GM12878 (cell line): ENCODE measurements at regions not wholly inside any gene's neighbourhood (a gene's known extent, or its start where the extent isn't known, plus 50 kb on each side); places are given as distances from the start of the nearest gene placed in this dataset.

Experiments used
- ATAC-seq: fragments of 200-7000 bp; cut with Tn5 transposase; 3 replicates; pipeline ENCODE4 v1.9.1; 2020; ENCODE audit warnings: mild to moderate bottlenecking, moderate library complexity
- BruUV-seq: library from RNA; stranded (reverse); fragments of 400-500 nt; replicated peaks from 2 replicates; lab custom pipeline; 2021; lab: Mats Ljungman, UMichigan
- CTCF ChIA-PET: fragments of 300-600 bp; sonication (Branson Sonifier 250); formaldehyde crosslinking; extraction: SDS; loops from one replicate; lab custom pipeline; 2021; ENCODE audit warnings: inconsistent platforms; lab: Yijun Ruan, JAX
- POLR2A ChIA-PET: fragments of 350-600 bp; formaldehyde crosslinking; extraction: SDS; loops from one replicate; lab custom pipeline; 2021; ENCODE audit warnings: inconsistent platforms; lab: Charles Lee
- RAD21 ChIA-PET: fragments of 300-600 bp; sonication (Branson Sonifier 250); formaldehyde crosslinking; loops from one replicate; lab custom pipeline; 2023; ENCODE audit warnings: antibody characterized with exemption; ENCODE audit not compliant: unreplicated experiment; lab: Charles Lee
- SMC1A ChIA-PET: fragments of 300-600 bp; sonication (Branson Sonifier 250); formaldehyde crosslinking; loops from one replicate; lab custom pipeline; 2023; ENCODE audit not compliant: unreplicated experiment, uncharacterized antibody; lab: Charles Lee
- DNase-seq: peaks from one replicate; pipeline ENCODE4 v3.0.0-alpha.2; 2011; ENCODE audit warnings: low read depth, low spot score
- FAIRE-seq: peaks from 3 replicates; lab custom pipeline; 2011; peaks lifted over from hg19 to GRCh38; lab: Jason Lieb, UNC
- H2AFZ ChIP-seq: 2 replicates; pipeline ENCODE4 v1.6.0; 2011; ENCODE audit warnings: low read depth, low read length, control low read depth; ENCODE audit not compliant: control insufficient read depth
- H3K27ac ChIP-seq: 2 replicates; pipeline ENCODE4 v1.5.1; 2011; ENCODE audit warnings: control low read depth; ENCODE audit not compliant: control insufficient read depth, insufficient read depth
- H3K27me3 ChIP-seq, 2 experiments: replicated peaks in 1 of 2; 2 replicates each; pipeline versions ENCODE4 v1.6.0 to v1.6.1; 2011; ENCODE audit warnings: low read length in 1 of 2; ENCODE audit not compliant: control insufficient read depth in 2 of 2, insufficient read depth in 2 of 2
- H3K36me3 ChIP-seq, 2 experiments: 2 replicates each; pipeline ENCODE4 v1.5.1; 2011; ENCODE audit warnings: low read length in 1 of 2; ENCODE audit not compliant: control insufficient read depth in 2 of 2, insufficient read depth in 2 of 2
- H3K4me1 ChIP-seq: 2 replicates; pipeline ENCODE4 v1.6.1; 2011; ENCODE audit warnings: mild to moderate bottlenecking, low read length, moderate library complexity, mixed read lengths; ENCODE audit not compliant: control insufficient read depth, insufficient read depth
- H3K4me2 ChIP-seq: 2 replicates; pipeline ENCODE4 v1.6.0; 2011; ENCODE audit warnings: control low read depth; ENCODE audit not compliant: control insufficient read depth, insufficient read depth
- H3K4me3 ChIP-seq: fragments of 200-600 bp; sonication (generic); 2 replicates; pipeline ENCODE4 v1.5.1; 2016
- H3K79me2 ChIP-seq: 2 replicates; pipeline ENCODE4 v1.6.0; 2011; ENCODE audit warnings: low read length; ENCODE audit not compliant: control insufficient read depth, insufficient read depth
- H3K9ac ChIP-seq: 2 replicates; pipeline ENCODE4 v1.8.0; 2011; ENCODE audit warnings: low read length, control low read depth, mixed read lengths; ENCODE audit not compliant: control insufficient read depth, insufficient read depth
- H3K9me3 ChIP-seq: replicated peaks from 3 replicates; pipeline ENCODE4 v1.5.1; 2011; ENCODE audit warnings: mild to moderate bottlenecking, low read length; ENCODE audit not compliant: control insufficient read depth, insufficient read depth
- H4K20me1 ChIP-seq: 2 replicates; pipeline ENCODE4 v1.6.0; 2011; ENCODE audit not compliant: control insufficient read depth, insufficient read depth
- CEBPB ChIP-seq, 2 experiments: fragments of 150-350 bp in 1 of 2; IDR thresholded peaks; 2 replicates each; pipeline ENCODE4 v1.6.1; 2012 to 2014; ENCODE audit warnings: low read depth in 2 of 2, low read length in 2 of 2, borderline replicate concordance in 1 of 2, inconsistent platforms in 1 of 2
- IRF3 ChIP-seq: fragments of 450-650 bp; IDR thresholded peaks from 2 replicates; pipeline ENCODE4 v1.6.1; 2014; ENCODE audit warnings: mild to moderate bottlenecking
- JUNB ChIP-seq: IDR thresholded peaks from 2 replicates; pipeline ENCODE4 v1.6.1; 2016; ENCODE audit warnings: antibody characterized with exemption, mild to moderate bottlenecking
- MEF2A ChIP-seq: IDR thresholded peaks from 2 replicates; pipeline ENCODE4 v1.6.1; 2011; ENCODE audit warnings: low read depth, mild to moderate bottlenecking, low read length, moderate library complexity; ENCODE audit not compliant: insufficient read depth
- MTA2 ChIP-seq: fragments of 450-650 bp; IDR thresholded peaks from 2 replicates; pipeline ENCODE4 v1.6.1; 2016; ENCODE audit warnings: low read depth, mild to moderate bottlenecking, moderate library complexity
- NR2C1 ChIP-seq: fragments of 450-650 bp; IDR thresholded peaks from 2 replicates; pipeline ENCODE4 v1.6.1; 2017; ENCODE audit warnings: antibody characterized with exemption, mild to moderate bottlenecking, moderate library complexity
- WRNIP1 ChIP-seq: IDR thresholded peaks from 2 replicates; pipeline ENCODE4 v1.6.1; 2011; ENCODE audit warnings: low read depth, low read length, improper control_type of control experiment, borderline replicate concordance
- ZZZ3 ChIP-seq: IDR thresholded peaks from 2 replicates; pipeline ENCODE4 v1.6.1; 2011; ENCODE audit warnings: low read depth; ENCODE audit not compliant: control insufficient read depth, insufficient read length
- WGBS: methylation state at CpG from one replicate; pipeline ENCODE4 v1.1.6; 2016; ENCODE audit warnings: low lambda C conversion rate; ENCODE audit not compliant: insufficient replicate concordance, insufficient coverage; ENCODE audit errors: missing lambda C conversion rate; 5-methylcytosine and 5-hydroxymethylcytosine counted together
- in situ Hi-C: fragments of 300-500 bp; cut with MboI; formaldehyde crosslinking; loops from 9 replicates; pipeline ENCODE4 v1.14.3; 2018; ENCODE audit warnings: mixed read lengths
- intact Hi-C: fragments of 100-400 bp; cut with micrococcal nuclease; formaldehyde crosslinking; loops from one replicate; pipeline ENCODE4 v1.14.2; 2022; ENCODE audit not compliant: unreplicated experiment

DNA sequence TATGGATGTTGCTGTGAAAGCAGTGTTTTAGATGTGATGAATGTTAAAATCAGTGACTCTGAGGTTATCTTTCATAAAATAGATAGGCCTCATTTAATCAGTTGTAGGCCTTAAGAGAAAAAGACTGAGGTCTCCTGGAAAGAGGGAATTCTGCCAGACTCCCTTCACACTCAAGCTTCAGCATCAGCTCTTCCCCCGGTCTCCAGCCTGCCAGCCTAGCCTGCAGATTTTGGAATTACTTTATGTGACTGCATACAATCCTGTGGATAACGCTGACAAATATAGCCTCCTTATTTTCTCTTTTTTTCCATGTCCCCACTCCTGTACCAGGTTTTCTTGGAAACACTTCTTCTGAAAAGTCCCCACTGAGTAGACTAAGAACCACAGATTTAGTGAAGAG is 510.3 kb downstream of the GBE1 start:
- FAIRE-seq (no peak), DNase-seq (no peak), ATAC-seq (no peak)
- no peaks in the 10 kb centered on the region for H4K20me1 ChIP-seq
- no peaks in the 10 kb centered on the region for H3K9me3 ChIP-seq
- in situ Hi-C loops, result no loop called here
- SMC1A ChIA-PET, result no interaction called here
- H3K9ac ChIP-seq, result no peak overlapping the region
- no peak overlapping the region for H3K27ac ChIP-seq
- H3K4me2 ChIP-seq, result no peak overlapping the region
- RAD21 ChIA-PET, result no interaction called here
- intact Hi-C loops, result no loop called here
- no peaks in the 10 kb centered on the region for H3K27me3 ChIP-seq
- H3K4me1 ChIP-seq, result no peaks in the 10 kb centered on the region
- no peak for TF ChIP-seq IRF3
- TF ChIP-seq CEBPB (IDR thresholded peaks at IDR 0.05; ENCODE audit: borderline replicate concordance in 1 of 2, low read depth in 2 of 2, low read length in 2 of 2), result no peak
- TF ChIP-seq MTA2, result no peak
- WGBS, result 14% methylated on average over 2 of the region's 2 CpGs
- POLR2A ChIA-PET, result no interaction called here
- no peaks in the 10 kb centered on the region for H3K36me3 ChIP-seq
- H2AFZ ChIP-seq, result no peak overlapping the region
- H3K4me3 ChIP-seq, result no peak overlapping the region
- CTCF ChIA-PET, result no interaction called here
- no peaks in the 10 kb centered on the region for H3K79me2 ChIP-seq
- no TSS peak for BruUV-seq

DNA sequence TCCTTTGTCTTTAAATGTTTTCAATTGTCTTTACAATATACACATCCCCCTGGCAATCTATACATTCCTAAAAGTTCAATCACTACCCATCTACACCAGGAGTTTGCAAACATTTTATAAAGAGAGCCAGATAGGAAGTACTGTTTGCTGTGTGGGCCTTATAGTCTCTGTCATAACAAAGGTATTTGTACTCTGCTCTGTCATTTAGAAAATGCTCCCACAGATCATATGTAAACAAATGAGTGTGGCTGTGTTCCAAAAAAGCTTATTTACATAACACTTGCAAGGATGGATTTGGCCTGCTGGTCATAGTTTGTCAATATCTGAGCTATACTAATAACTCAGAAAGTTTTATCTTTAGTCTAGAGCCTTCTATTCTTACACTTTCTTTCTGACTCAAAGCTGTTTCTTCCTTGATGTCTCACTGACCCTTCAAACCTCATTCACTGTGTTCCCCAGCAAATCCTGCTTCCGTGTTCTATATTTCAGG is 511.9 kb downstream of the GBE1 start:
- Histone ChIP-seq H3K27ac (no peak overlapping the region), H2AFZ (no peak overlapping the region), H3K9ac (no peak overlapping the region), H4K20me1 (no peaks in the 10 kb centered on the region), H3K79me2 (no peaks in the 10 kb centered on the region), H3K4me3 (no peak overlapping the region), H3K4me2 (no peak overlapping the region), H3K36me3 (no peaks in the 10 kb centered on the region), H3K9me3 (no peaks in the 10 kb centered on the region), H3K4me1 (no peaks in the 10 kb centered on the region), H3K27me3 (no peaks in the 10 kb centered on the region)
- FAIRE-seq (no peak), ATAC-seq (peak; percentile 49), DNase-seq (no peak)
- CTCF ChIA-PET, result interaction anchor here (1.0 kb wide), 1 partner anchor 9 kb away, joined by 3 read pairs; no protein-coding TSS in a partner anchor
- POLR2A ChIA-PET, result no interaction called here
- RAD21 ChIA-PET, result no interaction called here
- BruUV-seq, result no TSS peak
- WGBS, result 93% methylated on average over 1 of the region's 1 CpG
- in situ Hi-C loops, result no loop called here
- intact Hi-C loops, result no loop called here
- TF ChIP-seq NR2C1 (no peak), JUNB (0 out of 2 replicates have a peak, but pooled peaks have one; percentile 15), MEF2A (0 out of 2 replicates have a peak, but pooled peaks have one; percentile 43), WRNIP1 (no peak), ZZZ3 (no peak)
- SMC1A ChIA-PET, result no interaction called here
